IMR-90 (cell line): ENCODE measurements at regions not wholly inside any gene's neighbourhood (a gene's known extent, or its start where the extent isn't known, plus 50 kb on each side); places are given as distances from the start of the nearest gene placed in this dataset.

Experiments used
- ATAC-seq: fragments of 200-7000 bp; cut with Tn5 transposase; 2 replicates; pipeline ENCODE4 v1.9.1; 2020; ENCODE audit warnings: low read depth, mild to moderate bottlenecking, moderate library complexity
- BruUV-seq: library from RNA; stranded (reverse); fragments of 400-500 nt; replicated peaks from 2 replicates; lab custom pipeline; 2021; lab: Mats Ljungman, UMichigan
- CTCF ChIA-PET: fragments of 300-600 bp; formaldehyde crosslinking; extraction: SDS; loops from one replicate; lab custom pipeline; 2021; ENCODE audit warnings: antibody characterized with exemption; lab: Yijun Ruan, JAX
- POLR2A ChIA-PET: fragments of 300-600 bp; sonication (Branson Sonifier 250); formaldehyde crosslinking; loops from one replicate; lab custom pipeline; 2022; ENCODE audit warnings: antibody characterized with exemption; ENCODE audit not compliant: unreplicated experiment; lab: Charles Lee
- DNase-seq: peaks from one replicate; pipeline ENCODE4 v3.0.0; 2013
- H2AFZ ChIP-seq: replicated peaks from 2 replicates; pipeline ENCODE3; 2013; ENCODE audit warnings: low read length, mild to moderate bottlenecking; ENCODE audit not compliant: poor library complexity
- H2AK5ac ChIP-seq: 2 replicates; pipeline ENCODE4 v1.6.1; 2013; ENCODE audit warnings: low read depth, low read length, inconsistent platforms
- H2AK9ac ChIP-seq: replicated peaks from 2 replicates; pipeline ENCODE3; 2013; ENCODE audit warnings: mild to moderate bottlenecking, low read depth, low read length, moderate library complexity; ENCODE audit not compliant: poor library complexity
- H2BK120ac ChIP-seq: 2 replicates; pipeline ENCODE4 v1.6.1; 2013; ENCODE audit warnings: low read depth, low read length, inconsistent platforms
- H2BK15ac ChIP-seq: 3 replicates; pipeline ENCODE4 v1.6.1; 2013; ENCODE audit warnings: low read depth, low read length, inconsistent platforms
- H2BK20ac ChIP-seq: 2 replicates; pipeline ENCODE4 v1.6.1; 2013; ENCODE audit warnings: low read depth, mild to moderate bottlenecking, inconsistent platforms, low read length, moderate library complexity
- H2BK5ac ChIP-seq: 2 replicates; pipeline ENCODE4 v1.6.1; 2013; ENCODE audit warnings: mild to moderate bottlenecking, low read depth, low read length, inconsistent platforms; ENCODE audit not compliant: poor library complexity, severe bottlenecking
- H3K14ac ChIP-seq: replicated peaks from 2 replicates; pipeline ENCODE4 v1.6.1; 2013; ENCODE audit warnings: low read depth, low read length, inconsistent platforms
- H3K18ac ChIP-seq: 2 replicates; pipeline ENCODE4 v1.6.1; 2013; ENCODE audit warnings: low read depth, low read length, control low read depth
- H3K23ac ChIP-seq: 2 replicates; pipeline ENCODE4 v1.6.1; 2013; ENCODE audit warnings: low read depth, low read length, inconsistent platforms
- H3K27ac ChIP-seq: 2 replicates; pipeline ENCODE4 v1.5.1; 2013; ENCODE audit warnings: mild to moderate bottlenecking, control low read depth, low read length; ENCODE audit not compliant: insufficient read depth
- H3K27me3 ChIP-seq: 2 replicates; pipeline ENCODE4 v1.6.1; 2013; ENCODE audit warnings: low read length; ENCODE audit not compliant: control insufficient read depth, insufficient read depth
- H3K36me3 ChIP-seq: 2 replicates; pipeline ENCODE4 v1.6.1; 2013; ENCODE audit warnings: low read length, mixed read lengths; ENCODE audit not compliant: control insufficient read depth, insufficient read depth
- H3K4ac ChIP-seq: 2 replicates; pipeline ENCODE4 v1.6.1; 2013; ENCODE audit warnings: low read depth, low read length, inconsistent platforms
- H3K4me1 ChIP-seq: 2 replicates; pipeline ENCODE4 v1.6.1; 2013; ENCODE audit warnings: low read length, mixed read lengths; ENCODE audit not compliant: control insufficient read depth, insufficient read depth
- H3K4me2 ChIP-seq: 2 replicates; pipeline ENCODE4 v1.6.1; 2013; ENCODE audit warnings: low read depth, mild to moderate bottlenecking, control low read depth, low read length, moderate library complexity
- H3K4me3 ChIP-seq: 2 replicates; pipeline ENCODE4 v1.5.1; 2013; ENCODE audit warnings: low read depth, mild to moderate bottlenecking, control low read depth, low read length, moderate library complexity; ENCODE audit not compliant: insufficient read depth
- H3K56ac ChIP-seq: 2 replicates; pipeline ENCODE4 v1.6.1; 2013; ENCODE audit warnings: low read length, inconsistent platforms; ENCODE audit not compliant: insufficient read depth; ENCODE audit errors: extremely low read depth
- H3K79me1 ChIP-seq, 2 experiments: 2 replicates each; pipeline ENCODE4 v1.6.1; 2013; ENCODE audit warnings: low read length in 2 of 2, inconsistent platforms in 1 of 2, low read depth in 1 of 2
- H3K9ac ChIP-seq: 2 replicates; pipeline ENCODE4 v1.6.1; 2013; ENCODE audit warnings: low read depth, low read length, control low read depth
- H3K9me1 ChIP-seq: 2 replicates; pipeline ENCODE4 v1.6.1; 2013; ENCODE audit warnings: low read length, inconsistent platforms; ENCODE audit not compliant: insufficient read depth
- H3K9me3 ChIP-seq: 2 replicates; pipeline ENCODE4 v1.6.1; 2013; ENCODE audit warnings: low read length; ENCODE audit not compliant: control insufficient read depth, insufficient read depth
- H4K20me1 ChIP-seq: 2 replicates; pipeline ENCODE4 v1.6.1; 2013; ENCODE audit warnings: low read length, inconsistent platforms; ENCODE audit not compliant: insufficient read depth
- H4K5ac ChIP-seq: 2 replicates; pipeline ENCODE4 v1.6.1; 2013; ENCODE audit warnings: mild to moderate bottlenecking, low read depth, low read length, control low read depth
- H4K8ac ChIP-seq, 2 experiments: 2 replicates each; pipeline ENCODE4 v1.6.1; 2013; ENCODE audit warnings: low read depth in 2 of 2, low read length in 2 of 2, control low read depth in 1 of 2, inconsistent platforms in 1 of 2
- H4K91ac ChIP-seq: 2 replicates; pipeline ENCODE4 v1.6.1; 2013; ENCODE audit warnings: low read depth, low read length, inconsistent platforms; ENCODE audit not compliant: insufficient read depth
- BHLHE40 ChIP-seq: fragments of 150-350 bp; IDR thresholded peaks from 2 replicates; pipeline ENCODE4 v1.6.1; 2016; ENCODE audit warnings: mild to moderate bottlenecking, low read depth, low read length
- CEBPB ChIP-seq: IDR thresholded peaks from 2 replicates; pipeline ENCODE4 v1.6.1; 2012; ENCODE audit warnings: low read depth, low read length, improper control_type of control experiment
- CHD1 ChIP-seq: IDR thresholded peaks from 2 replicates; pipeline ENCODE4 v1.6.1; 2012; ENCODE audit warnings: low read depth, low read length, improper control_type of control experiment
- MAZ ChIP-seq: IDR thresholded peaks from 2 replicates; pipeline ENCODE4 v1.6.1; 2012; ENCODE audit warnings: low read depth, mild to moderate bottlenecking, low read length, improper control_type of control experiment, moderate library complexity, borderline replicate concordance
- NFE2L2 ChIP-seq: fragments of 150-350 bp; IDR thresholded peaks from 2 replicates; pipeline ENCODE4 v1.6.1; 2016; ENCODE audit warnings: low read depth, mild to moderate bottlenecking, low read length
- POLR2A ChIP-seq: IDR thresholded peaks from 2 replicates; pipeline ENCODE4 v1.6.1; 2012; ENCODE audit warnings: mild to moderate bottlenecking, low read depth, low read length
- WGBS, 2 experiments: methylation state at CpG; one replicate each; pipeline versions ENCODE4 v1.1.5 to v1.1.7; 2013; ENCODE audit warnings: missing lambda C conversion rate in 2 of 2; ENCODE audit not compliant: insufficient read length in 1 of 2; ENCODE audit errors: extremely low coverage in 2 of 2; 5-methylcytosine and 5-hydroxymethylcytosine counted together
- dilution Hi-C: fragments of 300-500 bp; cut with HindIII; formaldehyde crosslinking; loops from one replicate; pipeline ENCODE4 v1.14.3; 2018; ENCODE audit warnings: low sequenced_read_pairs; ENCODE audit not compliant: unreplicated experiment
- in situ Hi-C: fragments of 300-500 bp; cut with MboI; formaldehyde crosslinking; loops from 3 replicates; pipeline ENCODE4 v1.14.3; 2019; ENCODE audit warnings: low sequenced_read_pairs, inconsistent platforms, mixed read lengths
- intact Hi-C: fragments of 100-400 bp; cut with micrococcal nuclease; formaldehyde crosslinking; loops from 2 replicates; pipeline ENCODE4 v1.10.0; 2022

- Histone ChIP-seq H2AK5ac (no peak overlapping the region), H3K18ac (no peak overlapping the region), H3K79me1 (no peaks in the 10 kb centered on the region), H3K9me3 (no peaks in the 10 kb centered on the region), H3K14ac (no peak overlapping the region), H3K27ac (no peak overlapping the region), H3K36me3 (no peaks in the 10 kb centered on the region), H3K4me3 (no peak overlapping the region), H2BK15ac (no peak overlapping the region), H3K23ac (no peak overlapping the region), H4K5ac (no peak overlapping the region), H3K4me1 (no peaks in the 10 kb centered on the region), H4K91ac (no peak overlapping the region), H4K20me1 (no peaks in the 10 kb centered on the region), H3K4me2 (no peak overlapping the region), H2BK120ac (no peak overlapping the region), H2BK5ac (no peak overlapping the region), H2AFZ (no peak overlapping the region), H3K56ac (no peak overlapping the region), H3K4ac (no peak overlapping the region), H3K9ac (no peak overlapping the region), H3K27me3 (peaks cover 5% of the 10 kb centered on the region; the same call in 1 of the 2 replicates), H4K8ac (no peak overlapping the region), H2AK9ac (no peak overlapping the region), H2BK20ac (no peak overlapping the region), H3K9me1 (no peaks in the 10 kb centered on the region)
- BruUV-seq, result no TSS peak
- WGBS, 2 experiments, result 79% methylated on average over 11 of the region's 19 CpGs; no CpG with 5 or more reads in 1 of the 2 experiments
- no peak for ATAC-seq
- dilution Hi-C loops, result no loop called here
- in situ Hi-C loops, result no loop called here
- ChIA-PET CTCF (no interaction called here), POLR2A (no interaction called here)
- intact Hi-C loops, result no loop called here
- DNase-seq, result no peak
- TF ChIP-seq BHLHE40, result no peak
- TF ChIP-seq MAZ, result no peak
- TF ChIP-seq POLR2A, result no peak
- TF ChIP-seq CHD1, result no peak
- no peak for TF ChIP-seq NFE2L2
- no peak for TF ChIP-seq CEBPB
Observed at GRCh38 chr18:46346896-46347630, 242.9 kb downstream of the HAUS1 start.
